Vagina (tissue), 2 donors: ENCODE measurements at regions not wholly inside any gene's neighbourhood (a gene's known extent, or its start where the extent isn't known, plus 50 kb on each side); places are given as distances from the start of the nearest gene placed in this dataset.

Experiments used
- CTCF ChIP-seq, 3 experiments: fragments of 450-650 bp in 2 of 3; fragments of 200-600 bp in 1 of 3; sonication (generic) in 1 of 3; IDR thresholded peaks; one replicate each; pipeline ENCODE4 v1.5.1; 2017 to 2019; ENCODE audit warnings: antibody characterized with exemption in 3 of 3, mild to moderate bottlenecking in 2 of 3, moderate library complexity in 2 of 3
- POLR2A ChIP-seq, 2 donors: fragments of 450-650 bp; IDR thresholded peaks; one replicate each; pipeline ENCODE4 v1.6.1; 2017; ENCODE audit warnings: antibody characterized with exemption in 2 of 2, mild to moderate bottlenecking in 2 of 2, moderate library complexity in 2 of 2

GRCh38 chr4:8766610-8767009 is 105.0 kb downstream of the HMX1 start:
- TF ChIP-seq CTCF (IDR thresholded peaks at IDR 0.05) = no peak
- no peak for TF ChIP-seq POLR2A (IDR thresholded peaks at IDR 0.05)
